ENCODE measurements at regions not wholly inside any gene's neighbourhood (a gene's known extent, or its start where the extent isn't known, plus 50 kb on each side); places are given as distances from the start of the nearest gene placed in this dataset.

DNA sequence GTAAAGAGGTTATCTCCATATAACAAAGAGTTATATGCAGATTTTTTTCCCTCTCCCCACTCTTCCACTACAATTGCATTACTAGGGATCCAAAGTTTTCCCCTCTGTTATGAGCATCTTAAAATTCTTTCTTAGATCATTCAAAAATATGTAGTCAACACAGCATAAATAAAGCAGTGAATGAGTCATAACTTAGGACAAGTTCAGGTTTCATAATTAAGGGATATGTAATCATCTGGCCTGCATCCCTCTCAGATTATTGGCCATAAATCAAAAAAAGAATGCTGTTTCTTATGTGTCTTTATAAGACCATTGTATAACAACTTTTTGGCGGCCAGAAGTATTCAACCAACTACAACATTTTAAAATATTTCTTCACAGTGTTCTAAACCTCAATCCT lies 1526.1 kb downstream of the KCNT2 start:
- BruUV-seq (replicated peaks) = no TSS peak
- no peak for FAIRE-seq
- no peaks in the 10 kb centered on the region for H3K4me1 ChIP-seq (ENCODE audit: control insufficient read depth, extremely low read depth, insufficient read depth, low read length)
- H3K9me3 ChIP-seq (replicated peaks; ENCODE audit: control insufficient read depth, insufficient read depth, low read length) = no peaks in the 10 kb centered on the region
- no peak overlapping the region for H3K4me2 ChIP-seq (ENCODE audit: insufficient read depth, low read length)
- no peak for DNase-seq (ENCODE audit: low read depth, low spot score)
- POLR2A ChIA-PET = no interaction called here
- H4K20me1 ChIP-seq (replicated peaks; ENCODE audit: control insufficient read depth, extremely low read depth, insufficient read depth, low read length) = no peaks in the 10 kb centered on the region
- H3K27me3 ChIP-seq (ENCODE audit: control insufficient read depth in 2 of 2, insufficient read depth in 2 of 2, low read length in 2 of 2) = no peaks in the 10 kb centered on the region
- H3K27ac ChIP-seq (ENCODE audit: insufficient read depth, low read depth, low read length) = no peak overlapping the region
- H3K79me2 ChIP-seq (ENCODE audit: control insufficient read depth, insufficient read depth, low read length) = no peaks in the 10 kb centered on the region
- no peak overlapping the region for H3K4me3 ChIP-seq (replicated peaks in 1 of 3; ENCODE audit: insufficient read depth in 1 of 3, low read depth in 1 of 3, low read length in 3 of 3)
- H3K9me1 ChIP-seq (replicated peaks; ENCODE audit: control insufficient read depth, extremely low read depth, insufficient read depth, low read length) = no peaks in the 10 kb centered on the region
- no peak for TF ChIP-seq POLR2A (IDR thresholded peaks at IDR 0.05; ENCODE audit: low read depth, low read length)
- TF ChIP-seq, protein P1, sequence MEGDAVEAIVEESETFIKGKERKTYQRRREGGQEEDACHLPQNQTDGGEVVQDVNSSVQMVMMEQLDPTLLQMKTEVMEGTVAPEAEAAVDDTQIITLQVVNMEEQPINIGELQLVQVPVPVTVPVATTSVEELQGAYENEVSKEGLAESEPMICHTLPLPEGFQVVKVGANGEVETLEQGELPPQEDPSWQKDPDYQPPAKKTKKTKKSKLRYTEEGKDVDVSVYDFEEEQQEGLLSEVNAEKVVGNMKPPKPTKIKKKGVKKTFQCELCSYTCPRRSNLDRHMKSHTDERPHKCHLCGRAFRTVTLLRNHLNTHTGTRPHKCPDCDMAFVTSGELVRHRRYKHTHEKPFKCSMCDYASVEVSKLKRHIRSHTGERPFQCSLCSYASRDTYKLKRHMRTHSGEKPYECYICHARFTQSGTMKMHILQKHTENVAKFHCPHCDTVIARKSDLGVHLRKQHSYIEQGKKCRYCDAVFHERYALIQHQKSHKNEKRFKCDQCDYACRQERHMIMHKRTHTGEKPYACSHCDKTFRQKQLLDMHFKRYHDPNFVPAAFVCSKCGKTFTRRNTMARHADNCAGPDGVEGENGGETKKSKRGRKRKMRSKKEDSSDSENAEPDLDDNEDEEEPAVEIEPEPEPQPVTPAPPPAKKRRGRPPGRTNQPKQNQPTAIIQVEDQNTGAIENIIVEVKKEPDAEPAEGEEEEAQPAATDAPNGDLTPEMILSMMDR (IDR thresholded peaks at IDR 0.05; ENCODE audit: extremely low read depth in 1 of 2, insufficient read depth in 1 of 2, low read depth in 1 of 2, low read length in 2 of 2) = no peak
- TF ChIP-seq JUN (IDR thresholded peaks at IDR 0.05; ENCODE audit: borderline replicate concordance, insufficient read depth, insufficient read length, low read depth) = no peak
- TF ChIP-seq POLR2AphosphoS5 (IDR thresholded peaks at IDR 0.05; ENCODE audit: insufficient read depth, low read depth, low read length) = no peak
- TF ChIP-seq, protein P2, sequence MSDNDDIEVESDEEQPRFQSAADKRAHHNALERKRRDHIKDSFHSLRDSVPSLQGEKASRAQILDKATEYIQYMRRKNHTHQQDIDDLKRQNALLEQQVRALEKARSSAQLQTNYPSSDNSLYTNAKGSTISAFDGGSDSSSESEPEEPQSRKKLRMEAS (IDR thresholded peaks at IDR 0.05; ENCODE audit: insufficient read depth, insufficient read length) = no peak
- CTCF ChIA-PET = no interaction called here
- no peak overlapping the region for H2AFZ ChIP-seq (ENCODE audit: low read depth, low read length)
- dilution Hi-C loops (cut with MboI; ENCODE audit: extremely low pct_ligation_motif_present, low sequenced_read_pairs) = no loop called here
- intact Hi-C loops (cut with micrococcal nuclease) = no loop called here
- H3K36me3 ChIP-seq (ENCODE audit: control insufficient read depth in 2 of 2, extremely low read depth in 1 of 2, insufficient read depth in 2 of 2, low read length in 2 of 2) = no peaks in the 10 kb centered on the region
- no peak overlapping the region for H3K9ac ChIP-seq (replicated peaks; ENCODE audit: extremely low read depth, insufficient read depth, low read length)

DNA sequence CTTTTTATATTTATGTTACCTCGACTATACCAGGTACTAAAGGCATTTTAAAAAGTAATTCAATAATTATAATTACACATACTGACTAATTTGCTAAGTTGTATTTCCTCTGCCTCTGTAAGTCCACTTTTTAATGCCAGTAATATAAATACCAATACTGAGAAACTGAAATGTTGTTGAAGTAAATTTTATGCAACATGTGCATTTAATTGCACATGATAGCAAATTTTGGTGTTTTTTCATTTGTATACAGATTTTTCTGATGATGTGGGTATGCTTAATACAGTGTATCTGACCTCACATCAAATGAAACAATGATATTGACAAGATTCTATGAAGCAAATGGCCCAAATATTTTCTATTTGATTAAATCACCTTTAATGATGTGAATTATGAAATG lies 1531.6 kb downstream of the KCNT2 start:
- no peaks in the 10 kb centered on the region for H3K4me1 ChIP-seq (ENCODE audit: control insufficient read depth, extremely low read depth, insufficient read depth, low read length)
- H3K27me3 ChIP-seq (ENCODE audit: control insufficient read depth in 2 of 2, insufficient read depth in 2 of 2, low read length in 2 of 2) = no peaks in the 10 kb centered on the region
- no peaks in the 10 kb centered on the region for H3K9me1 ChIP-seq (replicated peaks; ENCODE audit: control insufficient read depth, extremely low read depth, insufficient read depth, low read length)
- H3K79me2 ChIP-seq (ENCODE audit: control insufficient read depth, insufficient read depth, low read length) = no peaks in the 10 kb centered on the region
- TF ChIP-seq, protein P2 (IDR thresholded peaks at IDR 0.05; ENCODE audit: insufficient read depth, insufficient read length) = no peak
- no peak for TF ChIP-seq GATA2 (IDR thresholded peaks at IDR 0.05; ENCODE audit: insufficient read depth, insufficient read length, low read depth, low read length)
- TF ChIP-seq EZH2 (IDR thresholded peaks at IDR 0.05; ENCODE audit: borderline replicate concordance, low read depth, low read length, severe bottlenecking) = no peak
- no peak for TF ChIP-seq FOS (IDR thresholded peaks at IDR 0.05; ENCODE audit: borderline replicate concordance, insufficient read depth, low read length)
- no peak for TF ChIP-seq POLR2A (IDR thresholded peaks at IDR 0.05; ENCODE audit: low read depth, low read length)
- TF ChIP-seq MYC (IDR thresholded peaks at IDR 0.05; ENCODE audit: low read depth, low read length) = no peak
- no peaks in the 10 kb centered on the region for H3K36me3 ChIP-seq (ENCODE audit: control insufficient read depth in 2 of 2, extremely low read depth in 1 of 2, insufficient read depth in 2 of 2, low read length in 2 of 2)
- intact Hi-C loops (cut with micrococcal nuclease) = no loop called here
- ChIA-PET CTCF (no interaction called here), POLR2A (no interaction called here)
- no peak overlapping the region for H3K27ac ChIP-seq (ENCODE audit: insufficient read depth, low read depth, low read length)
- no peak overlapping the region for H3K9ac ChIP-seq (replicated peaks; ENCODE audit: extremely low read depth, insufficient read depth, low read length)
- H3K4me3 ChIP-seq (replicated peaks in 1 of 3; ENCODE audit: insufficient read depth in 1 of 3, low read depth in 1 of 3, low read length in 3 of 3) = no peak overlapping the region
- no peaks in the 10 kb centered on the region for H4K20me1 ChIP-seq (replicated peaks; ENCODE audit: control insufficient read depth, extremely low read depth, insufficient read depth, low read length)
- no TSS peak for BruUV-seq (replicated peaks)
- no peak overlapping the region for H2AFZ ChIP-seq (ENCODE audit: low read depth, low read length)
- DNase-seq (ENCODE audit: low read depth, low spot score) (no peak), FAIRE-seq (no peak)
- no peak overlapping the region for H3K4me2 ChIP-seq (ENCODE audit: insufficient read depth, low read length)
- H3K9me3 ChIP-seq (replicated peaks; ENCODE audit: control insufficient read depth, insufficient read depth, low read length) = no peaks in the 10 kb centered on the region
- dilution Hi-C loops (cut with MboI; ENCODE audit: extremely low pct_ligation_motif_present, low sequenced_read_pairs) = no loop called here
